K562 (cell line): ENCODE measurements at regions not wholly inside any gene's neighbourhood (a gene's known extent, or its start where the extent isn't known, plus 50 kb on each side); places are given as distances from the start of the nearest gene placed in this dataset.

Source experiments
- ATAC-seq: fragments of 200-7000 bp; cut with Tn5 transposase; 3 replicates; pipeline ENCODE4 v1.9.1; 2020; ENCODE audit warnings: moderate library complexity
- BruUV-seq: library from RNA; stranded (reverse); fragments of 400-500 nt; replicated peaks from 2 replicates; lab custom pipeline; 2021; lab: Mats Ljungman, UMichigan
- CTCF ChIA-PET: fragments of 300-600 bp; formaldehyde crosslinking; extraction: SDS; loops from one replicate; lab custom pipeline; 2021; ENCODE audit warnings: low intra/inter-chr PET ratio; lab: Yijun Ruan, JAX
- POLR2A ChIA-PET: fragments of 300-600, 350-650 bp; sonication (Branson Sonifier 250); formaldehyde crosslinking; extraction: SDS; loops from one replicate; lab custom pipeline; 2021; ENCODE audit warnings: antibody characterized with exemption, inconsistent platforms; lab: Yijun Ruan, JAX
- DNase-seq, 4 experiments: peaks; one replicate each; pipeline versions ENCODE4 v3.0.0 to v3.0.0-alpha.2; 2011 to 2018; ENCODE audit warnings: low spot score in 3 of 4, mixed read lengths in 3 of 4; ENCODE audit errors: extremely low read depth in 1 of 4
- FAIRE-seq: peaks from 2 replicates; lab custom pipeline; 2011; peaks lifted over from hg19 to GRCh38; lab: Jason Lieb, UNC
- H2AFZ ChIP-seq: 2 replicates; pipeline ENCODE4 v1.6.0; 2011; ENCODE audit warnings: low read depth, low read length, control low read depth, inconsistent platforms
- H3K27ac ChIP-seq: fragments of 200-600 bp; 3 replicates; pipeline ENCODE4 v1.8.0; 2011; ENCODE audit warnings: low read depth, mild to moderate bottlenecking, control low read depth, inconsistent platforms, low read length, moderate library complexity, mixed read lengths; ENCODE audit errors: extremely low read depth
- H3K27me3 ChIP-seq, 2 experiments: fragments of 300-600 bp in 1 of 2; 2 replicates in 1 of 2; 3 replicates in 1 of 2; pipeline versions ENCODE4 v1.6.0 to v1.8.0; 2011; ENCODE audit warnings: inconsistent platforms in 2 of 2, low read length in 2 of 2, mild to moderate bottlenecking in 1 of 2, mixed read lengths in 1 of 2, moderate library complexity in 1 of 2; ENCODE audit not compliant: control insufficient read depth in 2 of 2, insufficient read depth in 2 of 2
- H3K36me3 ChIP-seq: fragments of 300-600 bp; 3 replicates; pipeline ENCODE4 v1.8.0; 2011; ENCODE audit warnings: mild to moderate bottlenecking, low read length, inconsistent platforms; ENCODE audit not compliant: control insufficient read depth, insufficient read depth
- H3K4me1 ChIP-seq, 2 experiments: fragments of 200-600 bp in 1 of 2; replicated peaks in 1 of 2; 2 replicates in 1 of 2; 3 replicates in 1 of 2; pipeline versions ENCODE4 v1.5.1 to v1.8.0; 2011; ENCODE audit warnings: inconsistent platforms in 2 of 2, low read length in 2 of 2, mild to moderate bottlenecking in 1 of 2, mixed read lengths in 1 of 2, moderate library complexity in 1 of 2; ENCODE audit not compliant: control insufficient read depth in 2 of 2, insufficient read depth in 2 of 2
- H3K4me2 ChIP-seq: 2 replicates; pipeline ENCODE4 v1.6.1; 2011; ENCODE audit warnings: low read length, control low read depth, inconsistent platforms, mixed read lengths; ENCODE audit not compliant: insufficient read depth
- H3K4me3 ChIP-seq: fragments of 200-600 bp; sonication (generic), shearing (Covaris generic); 2 replicates; pipeline ENCODE4 v1.5.1; 2016; ENCODE audit warnings: control low read depth, inconsistent platforms
- H3K79me2 ChIP-seq: fragments of 200-600 bp; 3 replicates; pipeline ENCODE4 v1.8.0; 2011; ENCODE audit warnings: low read length, inconsistent platforms; ENCODE audit not compliant: control insufficient read depth, insufficient read depth
- H3K9ac ChIP-seq, 2 experiments: 2 replicates each; pipeline versions ENCODE4 v1.6.0 to v1.6.1; 2011; ENCODE audit warnings: low read depth in 2 of 2, low read length in 2 of 2, control low read depth in 1 of 2, inconsistent platforms in 1 of 2, mild to moderate bottlenecking in 1 of 2, mixed read lengths in 1 of 2; ENCODE audit not compliant: insufficient read depth in 1 of 2
- H3K9me1 ChIP-seq: one replicate; pipeline ENCODE4 v1.6.0; 2011; ENCODE audit warnings: inconsistent platforms, mild to moderate bottlenecking, low read length, moderate library complexity; ENCODE audit not compliant: control insufficient read depth, insufficient read depth
- H3K9me3 ChIP-seq: replicated peaks from 2 replicates; pipeline ENCODE4 v1.5.1; 2011; ENCODE audit warnings: low read depth, low read length, inconsistent platforms; ENCODE audit not compliant: control insufficient read depth, insufficient read depth
- H4K20me1 ChIP-seq: replicated peaks from 2 replicates; pipeline ENCODE4 v1.6.1; 2011; ENCODE audit warnings: low read length, inconsistent platforms, mixed read lengths; ENCODE audit not compliant: control insufficient read depth, insufficient read depth
- CBFA2T2 ChIP-seq: fragments of 450-650 bp; conservative IDR thresholded peaks from 2 replicates; pipeline ENCODE4 v1.6.1; 2017; ENCODE audit warnings: mild to moderate bottlenecking
- CC2D1A ChIP-seq: fragments of 450-650 bp; IDR thresholded peaks from 2 replicates; pipeline ENCODE4 v1.6.1; 2017; ENCODE audit warnings: mild to moderate bottlenecking
- CGGBP1 ChIP-seq: fragments of 250-450 bp; sonication (Bioruptor Pico); IDR thresholded peaks from 2 replicates; pipeline ENCODE4 v1.9.0; 2021; ENCODE audit warnings: mild to moderate bottlenecking
- ESRRB ChIP-seq: fragments of 250-450 bp; sonication (Bioruptor Pico); IDR thresholded peaks from 2 replicates; pipeline ENCODE4 v1.5.0; 2020; ENCODE audit warnings: mild to moderate bottlenecking, moderate library complexity, borderline replicate concordance
- FOXJ2 ChIP-seq: fragments of 200-800 bp; sonication (Bioruptor generic); IDR thresholded peaks from 2 replicates; pipeline ENCODE4 v1.6.1; 2016; ENCODE audit warnings: missing genetic modification characterization, missing compliant biosample characterization
- JUND ChIP-seq, 2 experiments: IDR thresholded peaks; 2 replicates in 1 of 2; 3 replicates in 1 of 2; pipeline ENCODE4 v1.6.1; 2011; ENCODE audit warnings: borderline replicate concordance in 2 of 2, low read depth in 2 of 2, low read length in 2 of 2, improper control_type of control experiment in 1 of 2, missing biosample characterization in 1 of 2, missing genetic modification characterization in 1 of 2, missing genetic modification reagents in 1 of 2
- RAD51 ChIP-seq: fragments of 450-650 bp; IDR thresholded peaks from 2 replicates; pipeline ENCODE4 v1.7.1; 2016; ENCODE audit warnings: low read depth, mild to moderate bottlenecking, borderline replicate concordance
- SAFB2 ChIP-seq: fragments of 200-400 bp; formaldehyde crosslinking; IDR thresholded peaks from 2 replicates; pipeline ENCODE4 v1.6.1; 2018; ENCODE audit warnings: borderline replicate concordance, low read length, low read depth, moderate library complexity; ENCODE audit not compliant: severe bottlenecking
- TAF1 ChIP-seq: IDR thresholded peaks from 2 replicates; pipeline ENCODE4 v1.6.1; 2011; ENCODE audit warnings: mild to moderate bottlenecking, low read length, moderate library complexity; ENCODE audit not compliant: insufficient read depth, control insufficient read depth, severe bottlenecking; ENCODE audit errors: extremely low read depth
- TARDBP ChIP-seq: fragments of 450-650 bp; IDR thresholded peaks from 2 replicates; pipeline ENCODE4 v1.6.1; 2016
- TFE3 ChIP-seq: fragments of 450-650 bp; formaldehyde crosslinking; IDR thresholded peaks from 2 replicates; pipeline ENCODE4 v1.4.0; 2020; ENCODE audit warnings: mild to moderate bottlenecking, mixed read lengths
- TOE1 ChIP-seq, 2 experiments: fragments of 450-650 bp in 1 of 2; sonication (generic) in 1 of 2; formaldehyde crosslinking in 1 of 2; IDR thresholded peaks; 2 replicates each; pipeline versions ENCODE4 v1.7.1 to v1.8.0; 2016 to 2022; ENCODE audit warnings: borderline replicate concordance in 2 of 2, mild to moderate bottlenecking in 2 of 2, antibody characterized with exemption in 1 of 2, inconsistent platforms in 1 of 2, low read depth in 1 of 2, missing genetic modification reagents in 1 of 2, moderate library complexity in 1 of 2
- TSC22D4 ChIP-seq: fragments of 450-650 bp; IDR thresholded peaks from 2 replicates; pipeline ENCODE4 v1.6.1; 2016; ENCODE audit warnings: missing genetic modification characterization, missing biosample characterization, control low read depth
- ZBTB49 ChIP-seq: sonication (generic); formaldehyde crosslinking; IDR thresholded peaks from 2 replicates; pipeline ENCODE4 v1.8.0; 2022; ENCODE audit warnings: missing genetic modification reagents, mild to moderate bottlenecking, borderline replicate concordance
- ZKSCAN3 ChIP-seq: fragments of 250-450 bp; sonication (Bioruptor Pico); IDR thresholded peaks from 2 replicates; pipeline ENCODE4 v1.4.0; 2020
- ZNF395 ChIP-seq: fragments of 200-800 bp; sonication (Bioruptor generic); IDR thresholded peaks from 2 replicates; pipeline ENCODE4 v1.6.1; 2017; ENCODE audit warnings: missing genetic modification characterization, missing compliant biosample characterization
- ZNF444 ChIP-seq: fragments of 250-450 bp; sonication (Bioruptor Pico); IDR thresholded peaks from 2 replicates; pipeline ENCODE4 v1.4.0; 2020; ENCODE audit warnings: mild to moderate bottlenecking, moderate library complexity
- WGBS: fragments of 100-300 bp; shearing (Covaris generic); methylation state at CpG from one replicate; pipeline ENCODE4 v1.1.6; 2016; ENCODE audit warnings: low coverage, mixed read lengths; ENCODE audit not compliant: insufficient coverage; ENCODE audit errors: missing lambda C conversion rate; 5-methylcytosine and 5-hydroxymethylcytosine counted together
- in situ Hi-C: fragments of 300-500 bp; cut with MboI; formaldehyde crosslinking; loops from 4 replicates; pipeline ENCODE4 v1.15.0; 2018; ENCODE audit warnings: inconsistent platforms, mixed read lengths
- intact Hi-C: fragments of 100-400 bp; cut with micrococcal nuclease; formaldehyde crosslinking; loops from 2 replicates; pipeline ENCODE4 v1.14.2; 2022

GRCh38 chr7:135853008-135853407 is 104.4 kb upstream of the FAM180A start:
- no peak overlapping the region for H3K27ac ChIP-seq
- intact Hi-C loops (no loop called here), in situ Hi-C loops (no loop called here)
- no TSS peak for BruUV-seq
- H3K79me2 ChIP-seq, result no peaks in the 10 kb centered on the region
- H3K9me3 ChIP-seq, result no peaks in the 10 kb centered on the region
- H3K4me3 ChIP-seq, result no peak overlapping the region
- H3K9ac ChIP-seq, result no peak overlapping the region; a peak in 1 of 4 replicates
- H4K20me1 ChIP-seq, result no peaks in the 10 kb centered on the region
- H3K27me3 ChIP-seq, result peaks cover 2 to 11% of the 10 kb centered on the region in 2 experiments; a peak in 3 of 5 replicates
- ChIA-PET CTCF (no interaction called here), POLR2A (no interaction called here)
- H2AFZ ChIP-seq, result no peak overlapping the region
- DNase-seq, result no peak
- H3K4me1 ChIP-seq, result no peaks in the 10 kb centered on the region; a peak in 1 of 5 replicates
- no peak overlapping the region for H3K4me2 ChIP-seq
- H3K9me1 ChIP-seq, result no peaks in the 10 kb centered on the region
- 1% methylated on average over 3 of the region's 3 CpGs for WGBS
- no peaks in the 10 kb centered on the region for H3K36me3 ChIP-seq
- FAIRE-seq, result no peak
- no peak for ATAC-seq
- TF ChIP-seq ESRRB, result no peak
- no peak for TF ChIP-seq JUND (IDR thresholded peaks at IDR 0.05; ENCODE audit: borderline replicate concordance, low read depth, low read length)
- no peak for TF ChIP-seq JUND (tag; IDR thresholded peaks at IDR 0.05; ENCODE audit: borderline replicate concordance, low read depth, low read length)
- no peak for TF ChIP-seq TARDBP
- TF ChIP-seq CGGBP1 (CRISPR knock-in tag), result no peak
- TF ChIP-seq TOE1 (IDR thresholded peaks at IDR 0.05; ENCODE audit: borderline replicate concordance), result peak; percentile 84; the same call in 1 of the 2 replicates
- TF ChIP-seq TOE1 (CRISPR knock-in tag; IDR thresholded peaks at IDR 0.05; ENCODE audit: borderline replicate concordance, low read depth), result no peak
- no peak for TF ChIP-seq CC2D1A
- no peak for TF ChIP-seq SAFB2
- no peak for TF ChIP-seq TAF1
- TF ChIP-seq TSC22D4, result no peak
- peak; percentile 59; the same call in 1 of the 2 replicates for TF ChIP-seq CBFA2T2
- TF ChIP-seq TFE3, result peak; percentile 96
- TF ChIP-seq ZNF444 (CRISPR knock-in tag), result no peak
- TF ChIP-seq ZNF395 (CRISPR knock-in tag), result no peak
- peak; percentile 89 for TF ChIP-seq RAD51
- TF ChIP-seq ZKSCAN3 (CRISPR knock-in tag), result no peak
- no peak for TF ChIP-seq ZBTB49 (CRISPR knock-in tag)
- TF ChIP-seq FOXJ2 (tag), result no peak
